Astrocyte (in vitro differentiated cells and primary cell): ENCODE measurements at regions not wholly inside any gene's neighbourhood (a gene's known extent, or its start where the extent isn't known, plus 50 kb on each side); places are given as distances from the start of the nearest gene placed in this dataset.

Source experiments
- DNase-seq: peaks from one replicate; pipeline ENCODE4 v3.0.0-alpha.2; 2010; ENCODE audit warnings: low read depth
- FAIRE-seq: peaks from 2 replicates; lab custom pipeline; 2011; peaks lifted over from hg19 to GRCh38; lab: Jason Lieb, UNC
- H2AFZ ChIP-seq: 2 replicates; pipeline ENCODE4 v1.6.0; 2012; ENCODE audit warnings: low read depth, low read length, inconsistent platforms
- H3K27ac ChIP-seq: 2 replicates; pipeline ENCODE4 v1.5.1; 2011; ENCODE audit warnings: low read depth, low read length, inconsistent platforms
- H3K27me3 ChIP-seq: 2 replicates; pipeline ENCODE4 v1.6.0; 2011; ENCODE audit warnings: low read length, inconsistent platforms; ENCODE audit not compliant: insufficient read depth
- H3K36me3 ChIP-seq: 2 replicates; pipeline ENCODE4 v1.5.1; 2011; ENCODE audit warnings: low read length, inconsistent platforms; ENCODE audit not compliant: insufficient read depth
- H3K4me1 ChIP-seq: 2 replicates; pipeline ENCODE4 v1.5.1; 2011; ENCODE audit warnings: low read length, inconsistent platforms; ENCODE audit not compliant: insufficient read depth
- H3K4me2 ChIP-seq: 2 replicates; pipeline ENCODE4 v1.6.0; 2012; ENCODE audit warnings: low read length, inconsistent platforms
- H3K4me3 ChIP-seq: 2 replicates; pipeline ENCODE4 v1.5.1; 2011; ENCODE audit warnings: low read depth, mild to moderate bottlenecking, low read length, inconsistent platforms; ENCODE audit not compliant: insufficient read depth
- H3K79me2 ChIP-seq: 2 replicates; pipeline ENCODE4 v1.6.0; 2012; ENCODE audit warnings: mild to moderate bottlenecking, low read length, inconsistent platforms; ENCODE audit not compliant: insufficient read depth
- H3K9ac ChIP-seq: 2 replicates; pipeline ENCODE4 v1.6.0; 2012; ENCODE audit warnings: mild to moderate bottlenecking, low read length, inconsistent platforms
- H3K9me3 ChIP-seq: 2 replicates; pipeline ENCODE4 v1.5.1; 2012; ENCODE audit warnings: low read depth, mild to moderate bottlenecking, low read length, inconsistent platforms; ENCODE audit not compliant: insufficient read depth
- H4K20me1 ChIP-seq: 2 replicates; pipeline ENCODE4 v1.6.0; 2012; ENCODE audit warnings: low read length, inconsistent platforms; ENCODE audit not compliant: insufficient read depth
- H3K27ac Mint-ChIP-seq: one replicate; pipeline ENCODE4 v1.8.0; 2021; ENCODE audit warnings: mild to moderate bottlenecking, mixed read lengths; ENCODE audit not compliant: unreplicated experiment
- H3K27me3 Mint-ChIP-seq: one replicate; pipeline ENCODE4 v1.8.0; 2021; ENCODE audit warnings: low read depth, mixed read lengths; ENCODE audit not compliant: unreplicated experiment
- H3K36me3 Mint-ChIP-seq: one replicate; pipeline ENCODE4 v1.8.0; 2021; ENCODE audit warnings: low read depth, mixed read lengths; ENCODE audit not compliant: unreplicated experiment
- H3K4me1 Mint-ChIP-seq: one replicate; pipeline ENCODE4 v1.8.0; 2021; ENCODE audit warnings: low read depth, mixed read lengths; ENCODE audit not compliant: unreplicated experiment
- H3K4me3 Mint-ChIP-seq: one replicate; pipeline ENCODE4 v1.8.0; 2021; ENCODE audit warnings: mild to moderate bottlenecking, moderate library complexity, mixed read lengths; ENCODE audit not compliant: unreplicated experiment
- H3K9me3 Mint-ChIP-seq: one replicate; pipeline ENCODE4 v1.8.0; 2021; ENCODE audit warnings: mild to moderate bottlenecking, mixed read lengths; ENCODE audit not compliant: unreplicated experiment
- CTCF ChIP-seq: IDR thresholded peaks from 2 replicates; pipeline ENCODE4 v1.5.1; 2011; ENCODE audit warnings: low read depth, mild to moderate bottlenecking, inconsistent platforms, low read length, moderate library complexity; ENCODE audit not compliant: insufficient read depth
- EZH2 ChIP-seq: IDR thresholded peaks from 2 replicates; pipeline ENCODE4 v1.6.1; 2012; ENCODE audit warnings: mild to moderate bottlenecking, low read length, inconsistent platforms; ENCODE audit not compliant: insufficient read depth

DNA sequence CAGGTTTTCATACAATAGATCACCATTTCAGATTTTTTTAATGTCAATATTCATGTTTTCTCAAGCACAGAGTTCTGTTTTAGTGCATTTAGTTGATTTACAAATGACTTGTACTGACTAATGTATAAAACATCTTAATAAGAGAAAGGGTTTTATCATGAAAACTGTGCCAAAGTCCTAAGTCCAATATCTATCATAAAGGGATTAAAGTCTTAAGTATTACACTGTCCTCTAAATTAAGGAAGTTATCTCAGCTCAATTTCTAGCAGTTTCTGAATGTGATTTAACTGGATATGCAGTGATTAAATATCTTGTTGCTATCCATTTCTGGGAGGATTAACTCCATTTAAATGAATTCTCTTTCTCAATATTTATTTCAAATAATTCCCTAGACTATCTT is 381.1 kb upstream of the CNTN4 start:
- no peaks in the 10 kb centered on the region for H3K9me3 ChIP-seq
- Mint-ChIP-seq H3K4me1 (no peaks in the 10 kb centered on the region), H3K9me3 (peaks cover 12% of the 10 kb centered on the region), H3K36me3 (no peaks in the 10 kb centered on the region), H3K27ac (no peak overlapping the region), H3K27me3 (no peaks in the 10 kb centered on the region), H3K4me3 (no peak overlapping the region)
- H3K4me3 ChIP-seq, result no peak overlapping the region
- no peaks in the 10 kb centered on the region for H4K20me1 ChIP-seq
- no peak for DNase-seq
- no peak overlapping the region for H2AFZ ChIP-seq
- H3K4me1 ChIP-seq, result no peaks in the 10 kb centered on the region
- no peaks in the 10 kb centered on the region for H3K36me3 ChIP-seq
- no peak overlapping the region for H3K4me2 ChIP-seq
- TF ChIP-seq EZH2 (no peak), CTCF (no peak)
- no peaks in the 10 kb centered on the region for H3K27me3 ChIP-seq
- H3K27ac ChIP-seq, result no peak overlapping the region
- H3K79me2 ChIP-seq, result no peaks in the 10 kb centered on the region
- no peak overlapping the region for H3K9ac ChIP-seq
- FAIRE-seq, result no peak

- Mint-ChIP-seq H3K36me3 (no peaks in the 10 kb centered on the region), H3K27ac (no peak overlapping the region), H3K9me3 (peaks cover 12% of the 10 kb centered on the region), H3K27me3 (no peaks in the 10 kb centered on the region), H3K4me3 (no peak overlapping the region), H3K4me1 (no peaks in the 10 kb centered on the region)
- H3K9me3 ChIP-seq, result no peaks in the 10 kb centered on the region
- FAIRE-seq (no peak), DNase-seq (no peak)
- H2AFZ ChIP-seq, result no peak overlapping the region
- H3K4me2 ChIP-seq, result no peak overlapping the region
- H3K27me3 ChIP-seq, result no peaks in the 10 kb centered on the region
- no peaks in the 10 kb centered on the region for H3K79me2 ChIP-seq
- no peak overlapping the region for H3K9ac ChIP-seq
- no peak overlapping the region for H3K27ac ChIP-seq
- H4K20me1 ChIP-seq, result no peaks in the 10 kb centered on the region
- H3K4me3 ChIP-seq, result no peak overlapping the region
- no peaks in the 10 kb centered on the region for H3K4me1 ChIP-seq
- H3K36me3 ChIP-seq, result no peaks in the 10 kb centered on the region
- TF ChIP-seq EZH2 (no peak), CTCF (no peak)
Measured at GRCh38 chr3:1723726-1724125, 374.9 kb upstream of the CNTN4 start.

DNA sequence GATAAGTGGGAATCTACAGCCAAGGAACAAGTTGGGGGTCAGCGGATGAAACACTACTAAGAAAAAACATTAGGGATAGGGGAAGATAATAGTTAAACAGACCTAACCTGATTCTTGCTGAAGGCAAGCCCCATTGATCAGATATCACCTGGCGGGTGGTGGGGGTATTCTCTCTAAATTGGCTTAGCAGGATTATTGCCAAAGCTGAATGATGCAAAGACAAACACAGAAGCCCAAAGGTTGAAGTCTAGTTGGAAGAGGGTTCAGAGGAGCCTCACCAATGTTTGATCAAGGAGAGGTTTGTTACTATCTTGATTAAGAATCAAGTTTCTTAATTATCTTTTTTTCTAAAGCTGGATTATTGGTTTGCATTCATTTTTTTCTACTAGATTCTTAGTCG is 371.9 kb upstream of the CNTN4 start:
- H3K9ac ChIP-seq, result no peak overlapping the region
- H3K4me1 ChIP-seq, result no peaks in the 10 kb centered on the region
- FAIRE-seq (no peak), DNase-seq (no peak)
- Mint-ChIP-seq H3K4me1 (no peaks in the 10 kb centered on the region), H3K27ac (no peak overlapping the region), H3K36me3 (no peaks in the 10 kb centered on the region), H3K27me3 (no peaks in the 10 kb centered on the region), H3K9me3 (peaks cover 4% of the 10 kb centered on the region), H3K4me3 (no peak overlapping the region)
- TF ChIP-seq CTCF, result no peak
- no peak for TF ChIP-seq EZH2
- H3K79me2 ChIP-seq, result no peaks in the 10 kb centered on the region
- no peaks in the 10 kb centered on the region for H3K36me3 ChIP-seq
- H3K4me2 ChIP-seq, result no peak overlapping the region
- H3K4me3 ChIP-seq, result no peak overlapping the region
- H4K20me1 ChIP-seq, result no peaks in the 10 kb centered on the region
- H3K27ac ChIP-seq, result no peak overlapping the region
- no peaks in the 10 kb centered on the region for H3K9me3 ChIP-seq
- no peak overlapping the region for H2AFZ ChIP-seq
- H3K27me3 ChIP-seq, result no peaks in the 10 kb centered on the region
